ENCODE measurements at regions not wholly inside any gene's neighbourhood (a gene's known extent, or its start where the extent isn't known, plus 50 kb on each side); places are given as distances from the start of the nearest gene placed in this dataset.
"Not testable (repeated sequence)": the region's sequence is repeated elsewhere in the genome, so short reads cannot be mapped to it uniquely, and the experiment has no call there.

DNA sequence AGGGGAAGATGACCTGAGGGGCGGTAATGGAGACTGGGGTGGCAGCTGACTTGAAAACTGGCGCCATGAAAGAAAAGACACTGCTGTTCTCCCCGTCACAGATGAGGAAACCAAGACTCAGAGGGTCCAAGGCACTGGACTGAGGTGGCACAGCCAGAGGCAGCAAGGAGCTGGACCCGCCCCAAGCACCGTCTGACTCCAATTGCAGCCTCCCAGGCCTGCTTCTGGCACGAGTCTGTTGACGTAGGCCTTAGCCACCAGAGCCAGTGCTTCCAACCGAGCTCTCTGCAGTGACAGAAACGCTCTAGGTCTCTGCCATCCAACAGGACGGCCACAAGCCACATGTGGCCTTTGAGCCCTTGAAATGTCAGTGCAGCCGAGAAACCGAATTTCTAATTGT is 193.2 kb downstream of the OLFM1 start:
- Mint-ChIP-seq H3K36me3 (no peaks in the 10 kb centered on the region), H3K9me3 (no peaks in the 10 kb centered on the region), H3K4me3 (no peak overlapping the region), H3K27ac (no peak overlapping the region), H3K27me3 (peaks cover 3% of the 10 kb centered on the region), H3K4me1 (no peaks in the 10 kb centered on the region)
- POLR2A ChIA-PET: no interaction called here
- ATAC-seq (ENCODE audit: low read depth) (no peak), DNase-seq (no peak)

DNA sequence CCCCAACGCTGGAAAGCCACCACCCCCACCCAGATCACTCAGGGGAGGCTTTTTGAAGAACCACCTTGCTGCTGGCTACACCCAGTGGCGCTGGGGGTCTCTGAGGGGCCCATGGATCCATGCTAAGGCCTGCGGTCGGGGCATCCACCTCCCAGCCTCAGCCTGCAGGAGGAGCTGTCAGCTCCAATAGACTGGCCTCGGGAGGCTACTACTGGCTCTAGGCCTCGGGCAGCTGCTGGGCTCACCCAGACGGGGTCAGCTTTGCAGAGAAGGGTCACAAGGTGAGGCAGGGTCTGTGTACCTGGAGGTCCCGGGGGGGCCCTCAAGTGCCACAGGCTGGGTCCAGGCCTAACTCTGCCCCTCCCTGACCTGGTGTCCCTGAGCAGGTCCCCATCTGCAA is 193.7 kb downstream of the OLFM1 start:
- Mint-ChIP-seq H3K27ac (no peak overlapping the region), H3K36me3 (no peaks in the 10 kb centered on the region), H3K4me1 (no peaks in the 10 kb centered on the region), H3K9me3 (no peaks in the 10 kb centered on the region), H3K4me3 (no peak overlapping the region), H3K27me3 (peaks cover 1% of the 10 kb centered on the region)
- ATAC-seq (ENCODE audit: low read depth) (no peak), DNase-seq (no peak)
- POLR2A ChIA-PET: no interaction called here

DNA sequence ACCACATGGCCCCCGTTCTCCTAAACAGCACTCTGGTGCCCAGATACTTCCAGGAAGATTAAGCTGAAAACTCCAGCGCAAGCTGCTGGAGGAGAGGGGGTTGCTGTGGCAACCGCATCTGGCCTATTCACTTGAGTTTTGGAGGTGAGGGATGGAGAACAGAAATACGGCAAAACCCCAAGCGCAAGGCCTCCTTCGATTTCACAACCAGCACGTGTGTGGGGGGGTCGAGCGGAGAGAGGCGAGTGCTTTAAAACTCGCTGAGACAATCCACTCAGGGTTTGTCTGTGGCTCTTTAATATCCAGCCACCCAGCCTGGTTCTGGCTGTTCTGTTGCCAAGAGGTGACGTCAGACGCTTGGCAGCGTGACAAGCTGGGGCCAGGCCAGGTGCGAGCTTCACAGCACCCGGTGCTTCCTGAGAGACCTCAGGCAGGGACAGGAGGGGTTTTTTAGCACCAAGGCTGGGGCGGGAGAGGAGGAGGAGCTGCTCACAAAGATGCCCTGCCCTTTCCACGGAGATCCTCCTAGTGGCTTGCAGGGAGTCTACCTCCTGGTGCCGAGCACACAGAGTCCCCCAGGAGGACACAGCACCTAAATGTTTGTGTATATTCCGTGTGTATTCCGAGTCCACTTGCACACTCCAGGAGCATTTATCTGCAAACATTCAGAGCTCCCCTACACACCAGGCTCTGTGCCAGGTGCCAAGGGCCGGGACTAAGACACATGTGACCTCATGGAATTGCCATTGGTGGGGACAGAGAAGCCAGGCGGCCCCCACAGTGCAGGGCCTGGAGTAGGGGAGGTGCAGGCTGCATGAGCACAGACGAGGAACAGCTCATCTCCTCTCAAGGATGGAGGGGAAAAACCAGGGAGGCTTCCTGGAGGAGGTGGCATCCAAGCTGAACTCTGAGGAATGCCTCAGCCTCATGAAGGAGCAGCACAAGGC is 194.6 kb downstream of the OLFM1 start:
- H3K36me3 Mint-ChIP-seq: no peaks in the 10 kb centered on the region
- POLR2A ChIA-PET: no interaction called here
- no peak overlapping the region for H3K27ac Mint-ChIP-seq
- peaks cover 1% of the 10 kb centered on the region for H3K27me3 Mint-ChIP-seq
- peaks cover 2% of the 10 kb centered on the region for H3K9me3 Mint-ChIP-seq
- no peak overlapping the region for H3K4me3 Mint-ChIP-seq
- H3K4me1 Mint-ChIP-seq: no peaks in the 10 kb centered on the region
- no peak for ATAC-seq (ENCODE audit: low read depth)
- DNase-seq: no peak

DNA sequence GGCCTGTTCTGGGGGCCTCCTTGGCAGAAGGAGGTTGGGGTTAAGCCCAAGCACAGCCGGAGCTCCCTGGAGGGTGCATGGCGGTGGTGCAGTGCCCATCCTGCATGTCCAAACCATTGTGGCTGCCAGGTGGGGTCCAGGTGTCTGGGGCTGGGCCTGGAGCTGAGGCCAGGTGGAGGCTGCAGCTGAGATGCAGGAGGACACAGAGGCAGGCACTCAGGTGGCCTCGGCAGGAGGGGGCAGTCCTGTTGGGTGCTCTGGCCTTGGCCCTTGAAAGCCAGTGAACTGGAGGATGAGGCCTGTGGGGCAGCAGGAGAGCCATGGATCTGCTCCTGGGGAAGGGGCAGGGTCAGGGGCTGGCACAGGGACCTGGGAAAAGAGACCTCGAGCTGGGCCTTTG is 195.3 kb downstream of the OLFM1 start:
- Mint-ChIP-seq H3K27ac (no peak overlapping the region), H3K36me3 (peaks cover 2% of the 10 kb centered on the region), H3K27me3 (peaks cover 1% of the 10 kb centered on the region), H3K9me3 (peaks cover 4% of the 10 kb centered on the region), H3K4me3 (no peak overlapping the region), H3K4me1 (peaks cover 2% of the 10 kb centered on the region)
- DNase-seq: no peak
- POLR2A ChIA-PET: no interaction called here
- ATAC-seq (ENCODE audit: low read depth): no peak

DNA sequence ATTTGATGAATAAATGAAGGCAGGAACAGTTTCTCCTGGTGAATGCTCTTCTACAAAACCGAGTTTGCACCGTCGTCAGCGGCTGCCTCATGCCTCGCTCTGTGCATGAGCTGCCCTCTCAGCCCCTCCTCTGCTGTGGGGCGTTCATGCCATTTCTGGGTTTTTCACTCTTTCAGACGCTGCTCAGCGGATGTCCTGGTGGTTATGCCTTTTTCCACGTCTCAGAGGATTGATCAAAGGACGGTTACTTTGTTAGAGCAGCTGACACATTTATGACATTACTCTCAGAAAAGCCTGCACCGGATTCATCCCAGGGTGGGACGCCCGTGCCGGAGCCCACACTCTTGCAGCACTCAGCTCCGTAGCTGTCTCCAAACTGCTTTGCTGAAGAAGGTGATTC is 195.9 kb upstream of the PPP1R26 start:
- H3K9me3 Mint-ChIP-seq: peaks cover 4% of the 10 kb centered on the region
- ATAC-seq (ENCODE audit: low read depth) (no peak), DNase-seq (no peak)
- H3K4me1 Mint-ChIP-seq: peaks cover 2% of the 10 kb centered on the region
- POLR2A ChIA-PET: no interaction called here
- peaks cover 2% of the 10 kb centered on the region for H3K36me3 Mint-ChIP-seq
- H3K4me3 Mint-ChIP-seq: no peak overlapping the region
- peaks cover 1% of the 10 kb centered on the region for H3K27me3 Mint-ChIP-seq
- H3K27ac Mint-ChIP-seq: no peak overlapping the region

DNA sequence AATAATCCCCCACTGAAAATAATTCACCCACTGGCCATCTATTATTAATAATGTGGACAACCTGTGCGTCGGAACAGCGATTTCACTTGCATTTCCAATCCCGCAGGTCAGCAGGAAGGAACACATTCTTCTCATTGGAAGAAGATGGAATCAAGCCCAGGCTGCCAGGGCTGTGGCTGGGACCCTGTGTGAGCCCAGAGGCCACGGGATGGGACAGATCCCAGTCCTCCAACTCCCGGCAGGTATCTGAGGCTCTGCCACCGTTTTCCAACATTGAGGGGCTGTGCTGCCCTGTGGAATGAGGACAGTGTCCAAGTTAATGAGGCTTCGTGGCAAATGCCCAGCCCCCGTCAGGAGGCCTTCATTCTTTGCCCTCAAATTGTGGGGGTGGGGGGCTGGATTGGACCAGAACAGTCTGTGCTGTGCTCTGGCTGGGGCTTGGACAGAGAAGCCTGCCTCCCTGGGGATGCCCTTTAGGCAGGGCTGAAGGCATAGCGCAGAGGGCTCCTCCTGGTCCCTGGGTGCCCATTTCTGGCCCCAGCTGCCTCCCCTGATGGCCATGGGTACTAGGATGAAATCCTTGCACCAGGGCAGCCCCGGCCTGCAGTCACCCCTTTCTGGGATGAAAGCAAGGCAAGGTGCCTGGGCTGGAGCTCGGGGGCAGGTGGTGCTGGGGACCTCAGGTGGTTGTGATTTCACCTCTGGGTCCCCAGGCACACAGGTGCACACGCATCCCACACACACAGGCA is 195.0 kb upstream of the PPP1R26 start:
- peaks cover 4% of the 10 kb centered on the region for H3K9me3 Mint-ChIP-seq

DNA sequence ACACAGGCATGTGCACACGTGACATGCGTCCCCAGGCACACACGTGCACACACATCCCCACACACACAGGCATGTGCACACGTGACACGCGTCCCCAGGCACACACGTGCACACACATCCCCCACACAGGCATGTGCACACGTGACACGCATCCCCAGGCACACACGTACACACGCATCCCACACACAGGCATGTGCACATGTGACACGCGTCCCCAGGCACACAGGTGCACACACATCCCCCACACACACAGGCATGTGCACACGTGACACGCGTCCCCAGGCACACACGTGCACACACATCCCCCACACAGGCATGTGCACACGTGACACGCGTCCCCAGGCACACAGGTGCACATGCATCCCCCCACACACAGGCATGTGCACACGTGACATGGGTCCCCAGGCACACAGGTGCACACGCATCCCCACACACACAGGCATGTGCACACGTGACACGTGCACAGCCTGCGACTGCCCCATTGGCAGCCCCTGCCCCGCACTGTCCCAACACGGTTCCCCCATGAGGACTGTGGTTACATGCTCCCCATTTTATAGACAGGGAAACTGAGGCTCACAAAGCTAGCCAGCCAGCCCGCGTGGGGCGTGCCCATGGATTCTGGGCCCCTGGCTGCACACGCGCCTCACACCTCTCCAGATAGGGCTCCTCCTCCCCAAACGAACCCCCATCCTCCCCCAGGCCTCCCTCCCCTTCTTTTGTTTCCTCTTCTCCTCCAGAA is 193.2 kb upstream of the PPP1R26 start:
- ATAC-seq (ENCODE audit: low read depth); H3K9me3 Mint-ChIP-seq; H3K36me3 Mint-ChIP-seq; H3K27ac Mint-ChIP-seq; H3K27me3 Mint-ChIP-seq; DNase-seq; H3K4me3 Mint-ChIP-seq; POLR2A ChIA-PET; H3K4me1 Mint-ChIP-seq: not testable (repeated sequence)

More for the DNA sequence above, 195.0 kb upstream of the PPP1R26 start:
- POLR2A ChIA-PET: no interaction called here
- peaks cover 2% of the 10 kb centered on the region for H3K36me3 Mint-ChIP-seq
- peaks cover 4% of the 10 kb centered on the region for H3K4me1 Mint-ChIP-seq
- peaks cover 1% of the 10 kb centered on the region for H3K27me3 Mint-ChIP-seq
- no peak for ATAC-seq (ENCODE audit: low read depth)
- H3K27ac Mint-ChIP-seq: no peak overlapping the region
- H3K4me3 Mint-ChIP-seq: no peak overlapping the region
- DNase-seq: no peak

DNA sequence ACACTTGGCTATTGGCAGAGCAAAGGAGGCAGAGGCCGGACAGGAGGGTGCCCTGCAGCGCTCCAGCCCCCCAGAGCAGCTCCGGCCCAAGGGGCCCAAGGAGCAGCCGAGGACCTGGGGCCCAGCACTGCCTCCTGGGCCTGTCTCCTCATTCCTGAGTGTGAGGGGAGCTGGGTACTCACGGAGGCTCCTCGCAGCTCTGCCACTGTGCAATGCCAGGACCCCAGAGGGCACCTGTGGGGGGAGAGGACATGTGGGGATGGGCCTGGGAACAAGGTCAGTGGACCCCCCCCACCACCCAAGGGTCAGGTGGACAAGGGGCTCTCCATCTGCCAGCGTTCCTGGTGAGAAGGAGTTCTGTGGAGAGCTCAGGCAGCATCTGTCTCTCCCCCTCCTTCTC is 192.6 kb upstream of the PPP1R26 start:
- no peak for ATAC-seq (ENCODE audit: low read depth)
- peaks cover 4% of the 10 kb centered on the region for H3K9me3 Mint-ChIP-seq
- H3K4me1 Mint-ChIP-seq: peaks cover 4% of the 10 kb centered on the region
- POLR2A ChIA-PET: no interaction called here
- peaks cover 2% of the 10 kb centered on the region for H3K36me3 Mint-ChIP-seq
- no peak for DNase-seq
- peaks cover 1% of the 10 kb centered on the region for H3K27me3 Mint-ChIP-seq
- H3K4me3 Mint-ChIP-seq: no peak overlapping the region
- H3K27ac Mint-ChIP-seq: no peak overlapping the region

DNA sequence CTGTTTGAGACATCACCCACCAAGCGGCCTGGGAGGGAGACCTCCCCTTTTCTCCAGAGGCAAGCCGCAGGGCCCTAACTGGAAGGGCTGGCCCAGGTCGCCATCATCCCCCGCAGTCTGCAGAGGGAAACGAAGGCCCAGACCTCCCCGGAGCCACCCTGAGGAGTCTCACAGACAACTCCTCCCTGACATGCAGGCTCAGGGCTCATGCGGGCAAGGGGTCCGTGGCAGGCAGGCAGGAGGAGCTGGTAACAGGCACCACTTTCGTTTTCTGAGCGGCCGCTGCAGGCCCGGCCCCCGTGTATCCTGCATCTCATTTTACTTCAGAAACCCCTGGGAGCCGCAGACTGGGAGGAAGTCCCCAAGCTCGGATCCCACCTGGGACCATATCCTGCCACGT is 192.0 kb upstream of the PPP1R26 start:
- peaks cover 1% of the 10 kb centered on the region for H3K27me3 Mint-ChIP-seq
- POLR2A ChIA-PET: no interaction called here
- no peak overlapping the region for H3K4me3 Mint-ChIP-seq
- peaks cover 4% of the 10 kb centered on the region for H3K4me1 Mint-ChIP-seq
- ATAC-seq (ENCODE audit: low read depth): no peak
- no peak overlapping the region for H3K27ac Mint-ChIP-seq
- peaks cover 2% of the 10 kb centered on the region for H3K36me3 Mint-ChIP-seq
- no peak for DNase-seq
- H3K9me3 Mint-ChIP-seq: peaks cover 4% of the 10 kb centered on the region

DNA sequence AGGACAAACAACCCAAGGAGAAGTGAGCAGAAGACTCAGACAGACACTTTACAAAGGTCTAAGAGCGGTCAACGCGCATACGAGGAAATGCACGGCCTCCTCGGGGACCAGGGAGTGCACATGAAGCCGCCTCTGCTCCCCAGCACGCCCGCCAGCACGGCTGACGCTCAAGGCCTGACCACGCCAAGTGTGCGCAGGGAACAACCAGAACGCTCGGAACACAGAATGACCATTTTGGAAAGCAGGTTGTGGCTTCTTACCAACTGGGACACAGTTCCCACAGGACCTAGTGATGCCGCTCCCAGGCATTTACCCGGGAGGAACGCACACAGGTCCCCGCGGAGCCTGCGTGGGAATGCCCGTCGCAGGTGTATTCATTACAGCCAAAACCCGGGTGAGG is 191.5 kb upstream of the PPP1R26 start:
- no peak overlapping the region for H3K4me3 Mint-ChIP-seq
- H3K27ac Mint-ChIP-seq: no peak overlapping the region
- POLR2A ChIA-PET: no interaction called here
- H3K27me3 Mint-ChIP-seq: peaks cover 1% of the 10 kb centered on the region
- H3K4me1 Mint-ChIP-seq: peaks cover 4% of the 10 kb centered on the region
- DNase-seq (no peak), ATAC-seq (ENCODE audit: low read depth) (no peak)
- H3K9me3 Mint-ChIP-seq: peaks cover 4% of the 10 kb centered on the region
- peaks cover 2% of the 10 kb centered on the region for H3K36me3 Mint-ChIP-seq

DNA sequence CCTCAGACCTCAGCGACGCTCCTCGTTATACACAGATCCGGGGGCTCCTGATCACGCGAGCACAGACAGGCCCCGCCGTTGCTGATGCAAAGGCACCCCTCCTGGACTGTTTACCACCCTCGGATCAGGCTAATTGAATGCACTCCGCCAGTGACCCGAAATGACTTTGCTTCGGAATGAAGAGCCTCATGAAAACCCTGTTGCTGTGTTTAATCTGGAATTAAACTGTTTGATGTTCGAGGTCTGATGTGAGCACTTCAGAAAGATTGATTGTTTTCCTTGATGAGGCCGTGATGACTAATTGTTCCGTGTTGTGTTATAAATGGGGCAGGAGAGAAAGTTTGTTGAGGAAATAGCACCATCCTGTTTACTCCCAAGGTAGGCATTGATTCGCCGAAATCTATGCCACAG is 190.5 kb upstream of the PPP1R26 start:
- Mint-ChIP-seq H3K4me1 (peaks cover 4% of the 10 kb centered on the region), H3K27ac (no peak overlapping the region), H3K4me3 (no peak overlapping the region), H3K9me3 (peaks cover 4% of the 10 kb centered on the region), H3K36me3 (peaks cover 2% of the 10 kb centered on the region), H3K27me3 (peaks cover 1% of the 10 kb centered on the region)
- ATAC-seq (ENCODE audit: low read depth): no peak
- DNase-seq: no peak
- POLR2A ChIA-PET: no interaction called here

DNA sequence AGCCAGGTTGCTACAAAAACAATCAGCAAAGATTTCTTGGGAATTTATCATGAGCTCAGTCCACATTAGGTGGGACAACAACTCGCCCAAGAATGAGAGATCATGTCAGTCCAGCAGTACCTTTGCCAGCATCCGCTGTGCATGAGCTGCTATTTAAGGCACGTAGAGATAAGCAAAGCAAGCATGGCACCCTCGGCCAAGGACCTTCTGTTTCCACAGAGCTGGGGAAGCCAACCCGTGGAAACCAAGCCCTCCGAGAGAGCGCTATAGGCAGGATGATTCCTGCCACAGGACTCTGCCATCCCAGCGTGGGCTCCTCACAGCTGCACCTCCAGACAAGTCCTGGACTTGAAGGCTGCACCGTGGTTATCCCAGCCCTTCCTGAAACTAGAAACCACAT is 189.5 kb upstream of the PPP1R26 start:
- Mint-ChIP-seq H3K36me3 (peaks cover 2% of the 10 kb centered on the region), H3K27ac (no peak overlapping the region), H3K27me3 (no peaks in the 10 kb centered on the region), H3K4me3 (no peak overlapping the region), H3K4me1 (peaks cover 4% of the 10 kb centered on the region), H3K9me3 (peaks cover 4% of the 10 kb centered on the region)
- no peak for ATAC-seq (ENCODE audit: low read depth)
- no peak for DNase-seq
- POLR2A ChIA-PET: no interaction called here

DNA sequence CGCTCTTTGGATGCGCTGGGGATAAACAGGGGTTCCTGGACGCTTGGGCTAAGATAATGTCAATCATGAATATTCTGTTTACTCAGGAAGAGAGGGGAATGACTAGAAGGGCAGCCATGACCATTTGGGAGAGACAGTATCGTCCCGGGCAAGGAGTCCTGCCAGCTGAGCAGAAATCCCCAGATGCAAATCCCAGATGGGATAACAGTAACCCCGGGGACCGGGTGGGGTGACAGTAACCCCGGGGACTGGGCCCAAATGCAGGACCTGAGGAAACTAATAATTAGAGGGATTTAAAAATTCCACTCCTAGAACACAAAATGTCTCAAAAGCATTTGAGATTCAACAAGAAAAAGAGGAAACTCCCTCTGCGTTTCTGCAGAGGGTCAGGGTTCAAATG is 189.0 kb upstream of the PPP1R26 start:
- H3K4me3 Mint-ChIP-seq: no peak overlapping the region
- H3K9me3 Mint-ChIP-seq: peaks cover 4% of the 10 kb centered on the region
- no peak for DNase-seq
- POLR2A ChIA-PET: no interaction called here
- no peak for ATAC-seq (ENCODE audit: low read depth)
- peaks cover 2% of the 10 kb centered on the region for H3K36me3 Mint-ChIP-seq
- peaks cover 4% of the 10 kb centered on the region for H3K4me1 Mint-ChIP-seq
- no peak overlapping the region for H3K27ac Mint-ChIP-seq
- no peaks in the 10 kb centered on the region for H3K27me3 Mint-ChIP-seq
